MM.1S (cell line): ENCODE measurements at regions not wholly inside any gene's neighbourhood (a gene's known extent, or its start where the extent isn't known, plus 50 kb on each side); places are given as distances from the start of the nearest gene placed in this dataset.
A peak's percentile ranks its signal among the peaks of the same experiment; 100 is the strongest.

ENCODE experiments used
- DNase-seq: peaks from one replicate; pipeline ENCODE4 v3.0.0-alpha.2; 2015
- H2AFZ ChIP-seq: fragments of 300-600 bp; sonication (generic); 2 replicates; pipeline ENCODE4 v1.6.0; 2016; ENCODE audit warnings: antibody characterized with exemption, low read length
- H3F3A ChIP-seq: fragments of 300-600 bp; sonication (generic); 2 replicates; pipeline ENCODE4 v1.6.1; 2016; ENCODE audit warnings: mild to moderate bottlenecking, antibody characterized with exemption, low read length, moderate library complexity, mixed read lengths; ENCODE audit not compliant: insufficient read depth
- H3K27ac ChIP-seq: fragments of 300-600 bp; sonication (generic); 2 replicates; pipeline ENCODE4 v1.5.1; 2016; ENCODE audit warnings: mild to moderate bottlenecking, low read length
- H3K27me3 ChIP-seq: fragments of 300-600 bp; sonication (generic); replicated peaks from 2 replicates; pipeline ENCODE4 v1.6.0; 2016; ENCODE audit warnings: low read length; ENCODE audit not compliant: insufficient read depth
- H3K36me3 ChIP-seq: fragments of 300-600 bp; sonication (generic); replicated peaks from 2 replicates; pipeline ENCODE4 v1.6.1; 2016; ENCODE audit warnings: mild to moderate bottlenecking, low read length, mixed read lengths; ENCODE audit not compliant: insufficient read depth
- H3K4me1 ChIP-seq: fragments of 300-600 bp; sonication (generic); 2 replicates; pipeline ENCODE4 v1.6.1; 2016; ENCODE audit warnings: low read length, mixed read lengths
- H3K4me2 ChIP-seq: fragments of 300-600 bp; sonication (generic); 2 replicates; pipeline ENCODE4 v1.6.0; 2016; ENCODE audit warnings: low read depth, low read length
- H3K4me3 ChIP-seq: fragments of 300-600 bp; sonication (generic); 2 replicates; pipeline ENCODE4 v1.5.1; 2016; ENCODE audit warnings: low read length, mixed read lengths
- H3K79me2 ChIP-seq: fragments of 300-600 bp; sonication (generic); 2 replicates; pipeline ENCODE4 v1.6.1; 2016; ENCODE audit warnings: mixed run types, low read length, mixed read lengths
- H3K9ac ChIP-seq: fragments of 300-600 bp; sonication (generic); 2 replicates; pipeline ENCODE4 v1.6.1; 2016; ENCODE audit warnings: low read length, mixed read lengths
- H3K9me2 ChIP-seq: fragments of 300-600 bp; sonication (generic); replicated peaks from 2 replicates; pipeline ENCODE4 v1.6.1; 2016; ENCODE audit warnings: mild to moderate bottlenecking, low read length, mixed read lengths; ENCODE audit not compliant: insufficient read depth
- H3K9me3 ChIP-seq: fragments of 300-600 bp; sonication (generic); replicated peaks from 2 replicates; pipeline ENCODE4 v1.6.1; 2016; ENCODE audit warnings: mild to moderate bottlenecking, low read length, mixed read lengths; ENCODE audit not compliant: insufficient read depth
- H4K20me1 ChIP-seq: fragments of 300-600 bp; sonication (generic); 2 replicates; pipeline ENCODE4 v1.6.1; 2016; ENCODE audit warnings: mild to moderate bottlenecking, low read length, moderate library complexity, mixed read lengths; ENCODE audit not compliant: insufficient read depth
- EZH2 ChIP-seq: fragments of 300-600 bp; sonication (generic); optimal IDR thresholded peaks from 2 replicates; pipeline ENCODE3; 2017; ENCODE audit warnings: low read depth, mild to moderate bottlenecking, antibody characterized with exemption, low read length, mixed read lengths
- EZH2phosphoT487 ChIP-seq: fragments of 300-600 bp; sonication (generic); IDR thresholded peaks from 2 replicates; pipeline ENCODE4 v1.6.1; 2018; ENCODE audit warnings: antibody characterized with exemption, low read length
- TF ChIP-seq, protein P1 (sequence below): fragments of 300-600 bp; sonication (generic); IDR thresholded peaks from 2 replicates; pipeline ENCODE4 v1.5.1; 2016; ENCODE audit warnings: antibody characterized with exemption, low read length, mixed read lengths

DNA sequence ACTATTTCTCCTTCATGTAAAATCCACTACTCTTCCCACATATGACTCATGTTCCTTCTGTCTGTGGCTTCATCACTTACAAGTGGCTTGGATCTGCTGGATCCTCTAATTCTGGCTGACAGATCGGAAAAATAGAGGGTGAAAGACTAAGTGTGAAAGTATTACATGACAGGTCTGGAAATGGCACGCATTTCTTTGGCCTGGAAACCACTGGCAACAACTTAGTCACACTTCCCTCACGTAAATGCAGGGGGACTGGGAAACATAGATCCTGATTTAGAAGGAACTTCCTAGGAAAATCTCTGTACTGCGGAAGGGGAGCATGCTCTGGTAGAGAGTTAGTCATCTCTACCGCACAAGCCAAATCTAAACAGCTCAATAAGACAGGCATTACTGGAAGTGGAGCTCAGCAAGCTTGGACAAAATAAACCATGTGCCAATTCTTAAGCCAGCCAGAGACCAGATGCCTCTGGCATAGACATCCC lies 305.4 kb upstream of the PTBP2 start:
- no peak overlapping the region for H3K27ac ChIP-seq
- no peak overlapping the region for H3K9ac ChIP-seq
- no peaks in the 10 kb centered on the region for H3K9me2 ChIP-seq
- no peaks in the 10 kb centered on the region for H3K36me3 ChIP-seq
- H3K27me3 ChIP-seq: no peaks in the 10 kb centered on the region
- H3K79me2 ChIP-seq: no peaks in the 10 kb centered on the region
- H3F3A ChIP-seq: no peaks in the 10 kb centered on the region
- no peak overlapping the region for H2AFZ ChIP-seq
- no peaks in the 10 kb centered on the region for H4K20me1 ChIP-seq
- H3K4me3 ChIP-seq: no peak overlapping the region
- no peak overlapping the region for H3K4me2 ChIP-seq
- TF ChIP-seq EZH2phosphoT487 (no peak), EZH2 (no peak)
- TF ChIP-seq, protein P1, sequence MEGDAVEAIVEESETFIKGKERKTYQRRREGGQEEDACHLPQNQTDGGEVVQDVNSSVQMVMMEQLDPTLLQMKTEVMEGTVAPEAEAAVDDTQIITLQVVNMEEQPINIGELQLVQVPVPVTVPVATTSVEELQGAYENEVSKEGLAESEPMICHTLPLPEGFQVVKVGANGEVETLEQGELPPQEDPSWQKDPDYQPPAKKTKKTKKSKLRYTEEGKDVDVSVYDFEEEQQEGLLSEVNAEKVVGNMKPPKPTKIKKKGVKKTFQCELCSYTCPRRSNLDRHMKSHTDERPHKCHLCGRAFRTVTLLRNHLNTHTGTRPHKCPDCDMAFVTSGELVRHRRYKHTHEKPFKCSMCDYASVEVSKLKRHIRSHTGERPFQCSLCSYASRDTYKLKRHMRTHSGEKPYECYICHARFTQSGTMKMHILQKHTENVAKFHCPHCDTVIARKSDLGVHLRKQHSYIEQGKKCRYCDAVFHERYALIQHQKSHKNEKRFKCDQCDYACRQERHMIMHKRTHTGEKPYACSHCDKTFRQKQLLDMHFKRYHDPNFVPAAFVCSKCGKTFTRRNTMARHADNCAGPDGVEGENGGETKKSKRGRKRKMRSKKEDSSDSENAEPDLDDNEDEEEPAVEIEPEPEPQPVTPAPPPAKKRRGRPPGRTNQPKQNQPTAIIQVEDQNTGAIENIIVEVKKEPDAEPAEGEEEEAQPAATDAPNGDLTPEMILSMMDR: no peak
- DNase-seq: no peak
- no peaks in the 10 kb centered on the region for H3K9me3 ChIP-seq
- H3K4me1 ChIP-seq: no peaks in the 10 kb centered on the region

DNA sequence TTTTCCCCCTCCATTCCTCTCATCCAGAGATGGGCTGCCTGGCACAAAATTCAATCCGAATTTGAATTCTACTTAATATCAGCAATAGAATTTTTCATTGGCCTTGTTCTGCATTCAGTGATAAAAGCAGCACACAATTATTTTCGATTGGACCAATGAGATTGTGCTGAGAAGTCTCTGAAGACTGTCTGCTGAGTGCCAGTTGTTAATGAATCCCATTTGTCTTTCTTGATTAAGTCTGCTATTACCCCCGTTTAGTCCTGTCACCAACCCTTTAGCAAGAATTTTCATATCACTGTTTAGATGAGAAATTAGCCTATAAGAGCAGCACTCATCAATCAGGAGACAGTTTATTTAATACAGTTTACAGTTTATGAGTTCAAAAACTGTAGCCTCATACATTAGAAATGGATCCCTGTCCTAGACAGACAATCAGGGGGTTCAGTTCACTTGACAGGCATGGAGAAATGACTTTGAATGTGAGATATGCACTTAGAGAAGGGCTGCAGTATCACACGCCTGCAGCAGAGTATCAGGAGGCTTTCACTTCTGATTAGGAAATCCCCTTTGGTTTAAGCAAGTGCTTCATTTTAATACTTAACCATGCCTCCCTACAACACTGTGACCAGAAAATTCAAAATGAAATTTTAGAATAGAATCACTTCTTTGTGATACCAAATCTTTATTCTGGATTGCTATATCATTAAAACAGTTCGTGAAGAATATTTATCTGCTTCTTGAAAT lies 304.7 kb upstream of the PTBP2 start:
- no peak overlapping the region for H3K9ac ChIP-seq
- no peak overlapping the region for H2AFZ ChIP-seq
- H3K27ac ChIP-seq: no peak overlapping the region

DNA sequence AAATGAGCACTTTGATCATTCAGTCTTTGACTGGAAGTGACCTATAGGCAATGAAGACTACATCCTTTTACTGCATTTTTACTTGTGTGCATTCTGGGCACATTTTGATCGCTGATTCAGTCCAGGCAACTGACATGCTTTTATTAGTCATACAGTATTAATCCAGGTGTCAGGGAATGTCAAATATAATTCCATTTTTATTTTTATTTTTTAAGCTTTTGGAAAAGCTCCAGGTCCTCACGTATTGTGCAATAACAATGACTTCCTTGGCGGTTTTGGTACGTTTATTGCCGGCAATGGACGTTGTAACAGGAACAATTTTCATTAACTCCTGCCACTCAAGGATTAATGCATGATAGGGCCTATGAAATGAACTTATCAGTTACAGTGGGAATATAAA lies 302.6 kb upstream of the PTBP2 start:
- TF ChIP-seq EZH2 (no peak), EZH2phosphoT487 (no peak)
- TF ChIP-seq, protein P1: no peak
- H3K4me1 ChIP-seq: no peaks in the 10 kb centered on the region
- no peak overlapping the region for H3K4me2 ChIP-seq
- no peak overlapping the region for H3K4me3 ChIP-seq
- no peaks in the 10 kb centered on the region for H3K9me2 ChIP-seq
- no peaks in the 10 kb centered on the region for H3K36me3 ChIP-seq
- no peaks in the 10 kb centered on the region for H3K9me3 ChIP-seq
- no peak for DNase-seq
- H4K20me1 ChIP-seq: no peaks in the 10 kb centered on the region
- H3K27ac ChIP-seq: no peak overlapping the region
- H3K9ac ChIP-seq: no peak overlapping the region
- H3K27me3 ChIP-seq: no peaks in the 10 kb centered on the region
- no peaks in the 10 kb centered on the region for H3K79me2 ChIP-seq
- H2AFZ ChIP-seq: no peak overlapping the region
- no peaks in the 10 kb centered on the region for H3F3A ChIP-seq

More for the DNA sequence above, 304.7 kb upstream of the PTBP2 start:
- Histone ChIP-seq H3K4me3 (no peak overlapping the region), H3K27me3 (no peaks in the 10 kb centered on the region), H3K9me3 (no peaks in the 10 kb centered on the region), H3K4me1 (no peaks in the 10 kb centered on the region), H3K4me2 (no peak overlapping the region), H4K20me1 (no peaks in the 10 kb centered on the region), H3K79me2 (no peaks in the 10 kb centered on the region), H3F3A (no peaks in the 10 kb centered on the region), H3K9me2 (no peaks in the 10 kb centered on the region), H3K36me3 (no peaks in the 10 kb centered on the region)
- TF ChIP-seq EZH2phosphoT487 (no peak), EZH2 (no peak)
- TF ChIP-seq, protein P1: no peak
- DNase-seq: peak; percentile 18
